NCI-H187 treated with DMSO at 0.1 percent for 48 hours (cell line): ENCODE measurements at regions not wholly inside any gene's neighbourhood (a gene's known extent, or its start where the extent isn't known, plus 50 kb on each side); places are given as distances from the start of the nearest gene placed in this dataset.
"Not testable (repeated sequence)": the region's sequence is repeated elsewhere in the genome, so short reads cannot be mapped to it uniquely, and the experiment has no call there.

ENCODE experiments used
- DNase-seq: peaks from one replicate; lab custom pipeline; 2025; lab: John Stamatoyannopoulos, UW

- DNase-seq: no peak
Observed at GRCh38 chr5:9731159-9731558, 101.0 kb upstream of the TAS2R1 start.

GRCh38 chr5:9728261-9728660 is 98.1 kb upstream of the TAS2R1 start:
- no peak for DNase-seq

DNA sequence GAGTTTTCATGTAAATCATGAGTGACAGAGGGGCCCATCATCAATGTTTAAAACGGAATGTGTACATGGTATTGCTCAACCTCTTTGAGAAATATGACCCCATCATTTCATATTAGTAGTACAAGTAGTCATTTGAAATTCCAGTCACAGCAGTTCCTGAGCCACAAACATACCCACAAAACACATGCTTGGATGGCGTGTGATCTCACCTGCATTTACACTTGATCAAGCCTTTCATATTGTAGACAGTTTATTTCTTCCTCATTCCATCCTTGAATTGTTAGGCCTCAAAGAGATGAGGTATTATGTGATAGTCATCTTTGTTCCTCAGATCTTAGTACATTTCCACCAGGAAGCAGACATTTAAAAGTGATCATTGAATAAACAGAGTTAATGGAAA is 96.8 kb upstream of the TAS2R1 start:
- DNase-seq: no peak

- not testable (repeated sequence) for DNase-seq
Observed at GRCh38 chr5:9725265-9725664, 95.1 kb upstream of the TAS2R1 start.

DNA sequence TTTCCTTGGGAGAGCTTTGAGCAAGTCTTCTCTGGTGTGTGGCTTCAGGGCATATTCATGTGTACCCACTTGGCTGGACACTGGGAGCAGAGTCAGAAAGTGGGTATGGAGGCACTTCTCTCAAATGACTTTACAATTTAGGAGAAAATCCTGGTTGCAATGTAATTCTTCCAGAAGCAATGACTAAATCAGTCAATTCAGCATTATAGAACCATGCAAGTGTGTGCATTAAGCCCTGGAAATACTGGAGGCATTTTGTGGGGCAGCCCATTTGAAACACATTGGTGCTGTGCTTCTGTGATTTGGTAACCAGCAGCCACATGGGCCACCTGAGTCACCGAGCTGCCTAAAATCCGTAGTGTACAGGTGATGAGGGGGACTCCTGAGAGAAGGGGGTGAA is 94.6 kb upstream of the TAS2R1 start:
- DNase-seq: no peak

DNA sequence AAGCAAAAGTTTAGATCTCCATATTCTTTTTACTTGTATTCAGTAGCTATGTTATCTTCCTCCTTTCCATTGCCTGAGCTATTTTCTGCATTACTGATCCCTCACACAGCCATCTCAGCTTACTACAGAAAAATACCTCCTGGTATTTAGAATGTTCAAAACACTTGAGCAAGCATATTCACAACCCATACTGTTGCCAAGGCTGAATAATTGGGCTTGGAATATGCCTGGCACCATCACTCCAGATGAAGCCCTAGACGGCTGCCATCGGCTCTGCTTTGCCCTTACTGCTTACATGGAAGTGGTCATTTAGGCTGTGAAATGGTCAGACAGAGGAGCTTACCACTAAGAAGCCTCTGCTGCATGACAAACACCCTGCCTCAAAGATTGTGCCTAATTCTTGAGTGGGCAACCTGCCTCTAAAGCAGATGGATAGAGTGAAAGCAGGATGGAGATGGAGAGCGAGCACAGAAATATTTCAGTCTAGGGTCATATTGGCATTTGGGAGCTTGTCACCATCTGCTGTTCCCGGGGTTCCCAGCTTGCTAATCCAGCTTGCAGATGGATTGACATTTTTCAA is 92.5 kb upstream of the TAS2R1 start:
- no peak for DNase-seq

DNA sequence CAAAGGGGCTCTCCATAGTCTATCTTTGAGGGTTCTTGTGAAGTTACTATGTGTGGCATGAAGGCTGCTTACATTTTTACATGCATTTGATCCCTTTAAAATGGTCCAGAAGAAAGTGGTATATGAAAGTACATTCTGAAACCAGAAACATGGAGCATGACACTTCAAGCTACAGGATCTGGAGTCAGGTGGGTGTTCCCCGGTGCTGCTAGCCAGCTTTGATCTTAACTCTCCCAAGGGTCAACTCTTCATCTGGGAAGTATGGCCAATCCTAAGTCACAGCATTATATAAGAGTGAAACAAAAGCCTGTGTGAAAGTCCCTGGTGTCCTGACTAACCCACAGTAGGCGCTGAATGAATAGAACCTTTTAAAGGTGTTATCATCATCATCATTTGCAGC is 91.0 kb upstream of the TAS2R1 start:
- DNase-seq: no peak

- DNase-seq: no peak
Observed at GRCh38 chr5:9720361-9720760, 90.2 kb upstream of the TAS2R1 start.

DNA sequence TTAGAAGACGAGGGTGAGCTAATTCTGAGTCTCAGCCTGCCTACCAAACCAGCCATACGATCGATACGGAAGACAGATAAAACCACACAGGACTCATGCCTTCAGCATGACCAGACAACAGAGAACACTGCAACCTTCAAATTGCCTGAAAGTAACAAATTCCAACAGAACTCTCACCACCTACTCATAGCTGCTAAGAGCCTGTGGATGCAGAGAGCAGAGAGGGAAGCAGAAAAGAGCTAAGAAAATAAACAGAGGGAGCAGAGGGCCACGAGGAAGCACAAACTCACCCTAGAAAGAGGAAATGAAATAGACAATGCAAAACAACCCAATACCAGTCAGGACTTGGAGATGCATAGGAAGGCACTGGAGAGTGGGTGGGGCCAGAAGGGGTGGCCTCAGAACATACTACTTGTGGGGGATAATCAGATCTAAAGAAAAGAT is 86.7 kb upstream of the TAS2R1 start:
- no peak for DNase-seq

GRCh38 chr5:9715891-9716335 is 85.8 kb upstream of the TAS2R1 start:
- DNase-seq: no peak

DNA sequence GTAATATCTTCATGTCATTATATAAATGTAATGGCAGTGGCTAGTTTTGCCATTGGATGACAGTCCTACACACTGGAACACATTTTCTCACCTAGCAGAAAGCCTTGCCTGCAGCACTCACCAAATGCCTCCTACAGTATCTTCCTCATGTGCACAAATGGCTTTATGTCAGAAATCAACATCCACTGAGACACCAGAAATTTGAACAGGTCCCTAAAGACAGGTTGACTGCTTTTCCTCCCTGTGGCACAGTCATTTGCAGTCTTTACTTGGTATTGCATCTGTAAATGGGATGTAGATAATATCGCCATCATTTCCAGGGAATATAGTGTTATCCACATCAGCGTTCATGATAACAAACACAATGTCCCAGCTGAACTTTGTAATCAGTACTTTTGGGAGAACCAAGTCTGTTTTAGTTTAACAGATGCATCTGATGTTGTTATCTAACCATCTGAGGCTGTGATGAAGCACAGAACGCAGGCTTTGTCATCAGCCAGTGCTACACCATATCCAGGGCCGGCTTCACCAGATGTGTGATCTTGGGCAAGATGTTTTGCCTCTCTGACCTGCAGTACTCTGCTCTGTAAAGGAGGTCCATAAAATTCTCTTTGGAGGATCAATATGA is 83.9 kb upstream of the TAS2R1 start:
- no peak for DNase-seq

- no peak for DNase-seq
Observed at GRCh38 chr5:9713356-9713755, 83.2 kb upstream of the TAS2R1 start.

DNA sequence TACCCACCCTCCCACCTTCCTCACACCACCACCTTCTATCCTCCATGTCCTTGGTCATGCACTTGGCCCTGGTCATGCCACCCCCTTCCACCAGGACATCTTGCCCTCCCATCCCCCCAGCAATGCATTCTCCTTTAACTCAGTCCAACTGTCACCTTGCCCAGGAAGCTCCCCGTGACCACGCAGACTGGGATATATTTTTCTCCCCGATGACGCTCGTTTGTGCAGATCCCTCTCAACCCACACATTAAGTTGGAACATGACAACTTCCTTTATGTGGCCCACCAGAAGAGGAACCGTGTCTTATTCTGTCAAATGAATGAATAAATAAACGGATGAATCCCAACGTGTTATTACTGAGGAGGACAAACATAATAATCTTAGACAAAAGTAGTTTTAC is 82.8 kb upstream of the TAS2R1 start:
- DNase-seq: no peak

DNA sequence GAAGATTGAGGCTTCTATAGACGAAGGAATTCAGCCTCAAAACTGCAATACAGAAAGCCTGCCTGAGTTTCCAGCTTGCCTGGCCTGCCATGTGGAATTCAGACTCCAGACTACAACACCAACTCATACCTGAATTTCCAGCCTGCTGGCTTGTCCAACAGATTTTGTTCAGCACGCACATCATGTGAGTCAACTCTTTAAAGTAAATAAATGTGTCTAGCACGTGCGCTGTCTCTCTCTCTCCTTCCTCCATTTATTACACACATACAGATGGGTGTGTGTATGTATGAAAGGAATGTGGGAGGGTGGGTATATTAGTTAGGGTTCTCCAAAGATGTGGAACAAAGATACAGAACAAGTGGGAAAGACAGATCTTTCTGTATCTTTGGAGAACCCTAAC is 82.4 kb upstream of the TAS2R1 start:
- no peak for DNase-seq

DNA sequence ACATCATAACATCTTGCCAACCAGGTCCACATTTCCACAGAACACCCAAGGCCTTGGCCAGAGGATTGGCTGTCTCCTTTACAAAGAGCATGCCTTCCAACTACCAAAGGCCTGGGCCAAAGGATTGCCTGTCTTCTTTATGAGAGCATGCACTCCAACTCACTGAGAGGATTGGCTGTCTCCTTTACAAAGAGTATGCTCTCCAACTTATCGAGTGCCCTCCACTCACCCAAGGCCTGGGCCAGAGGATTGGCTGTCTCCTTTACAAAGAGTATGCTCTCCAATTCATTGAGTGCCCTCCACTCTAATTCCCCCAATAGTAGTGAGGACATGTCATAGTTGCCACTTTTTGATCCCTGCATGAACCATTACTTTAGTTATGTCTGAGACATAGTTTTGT is 79.9 kb upstream of the TAS2R1 start:
- DNase-seq: no peak

GRCh38 chr5:9707732-9708462 is 77.7 kb upstream of the TAS2R1 start:
- no peak for DNase-seq

GRCh38 chr5:9699681-9700080 is 69.5 kb upstream of the TAS2R1 start:
- no peak for DNase-seq

DNA sequence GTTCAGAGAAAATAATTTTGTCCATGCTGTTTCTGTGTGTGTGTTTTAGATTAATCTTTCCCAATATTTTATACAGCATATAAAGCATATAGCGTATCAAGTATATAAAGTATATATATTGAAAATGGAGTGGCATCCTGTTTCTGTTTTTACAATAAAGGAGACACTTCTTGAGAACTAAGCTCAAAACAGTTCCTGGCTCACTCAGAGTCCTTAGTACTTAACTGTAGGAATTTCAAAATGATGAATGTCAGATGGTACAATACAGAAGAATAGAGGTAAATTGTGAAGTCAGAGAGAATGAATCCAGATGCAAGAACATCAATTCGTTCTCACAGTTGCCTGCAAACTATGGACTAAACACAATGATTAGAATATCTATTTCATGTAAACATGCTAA is 68.7 kb upstream of the TAS2R1 start:
- no peak for DNase-seq

GRCh38 chr5:9698125-9698826 is 68.1 kb upstream of the TAS2R1 start:
- DNase-seq: no peak

DNA sequence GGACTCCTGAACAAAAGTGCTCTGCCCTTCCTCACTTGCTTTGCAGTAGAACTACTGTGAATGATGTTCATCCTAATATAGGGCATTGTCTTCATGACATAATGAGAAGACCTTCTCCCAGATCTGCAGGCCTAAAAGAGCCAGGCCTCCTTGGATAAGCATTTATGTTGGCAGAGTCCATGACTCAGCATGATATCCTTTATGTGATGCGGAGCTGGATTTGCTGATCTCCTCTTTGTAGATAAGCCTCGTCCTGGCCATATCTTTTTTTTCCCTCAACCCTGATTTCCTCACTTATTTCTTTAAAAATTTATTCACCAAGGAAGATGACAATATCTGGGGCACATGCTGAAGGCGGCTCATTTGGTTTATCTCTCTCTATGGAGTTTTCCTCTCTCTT is 62.4 kb upstream of the TAS2R1 start:
- no peak for DNase-seq

DNA sequence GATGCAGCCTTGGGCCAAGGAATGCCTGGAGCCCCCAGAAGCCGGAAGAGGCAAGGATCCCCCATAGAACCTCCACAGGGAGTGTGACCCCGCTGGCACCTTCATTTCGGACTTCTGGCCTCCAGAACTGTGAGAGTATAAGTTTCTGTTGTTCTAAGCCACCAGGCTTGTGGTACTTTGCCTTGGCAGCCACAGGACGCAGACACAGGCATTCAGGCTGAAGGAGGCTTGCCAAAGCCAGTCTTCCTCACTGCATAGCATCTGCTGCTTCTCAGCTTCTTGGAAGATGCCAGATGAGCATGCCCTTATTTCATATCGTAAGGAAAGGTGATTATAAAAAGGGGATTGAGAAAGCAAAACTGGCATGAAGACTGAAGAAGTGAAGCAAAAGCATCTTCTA is 61.1 kb upstream of the TAS2R1 start:
- no peak for DNase-seq

DNA sequence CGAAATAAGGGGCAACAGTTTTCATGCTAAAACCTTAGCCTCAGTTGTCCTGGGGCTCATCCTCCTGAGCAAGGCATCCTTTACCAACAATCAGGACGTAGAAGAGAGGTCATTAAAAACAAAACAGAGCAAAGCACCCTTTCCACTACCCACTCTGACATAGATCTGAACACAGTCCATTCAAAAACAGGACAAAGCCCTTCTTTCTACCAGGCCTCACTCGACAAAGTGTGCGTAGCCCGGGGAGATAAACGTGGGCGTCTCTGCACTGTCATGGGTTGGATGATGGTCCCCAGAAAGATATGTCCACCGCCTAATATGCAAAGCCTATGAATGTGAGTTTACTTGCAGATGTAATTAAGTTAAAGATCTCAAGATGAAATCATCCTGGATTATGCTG is 60.6 kb upstream of the TAS2R1 start:
- no peak for DNase-seq

DNA sequence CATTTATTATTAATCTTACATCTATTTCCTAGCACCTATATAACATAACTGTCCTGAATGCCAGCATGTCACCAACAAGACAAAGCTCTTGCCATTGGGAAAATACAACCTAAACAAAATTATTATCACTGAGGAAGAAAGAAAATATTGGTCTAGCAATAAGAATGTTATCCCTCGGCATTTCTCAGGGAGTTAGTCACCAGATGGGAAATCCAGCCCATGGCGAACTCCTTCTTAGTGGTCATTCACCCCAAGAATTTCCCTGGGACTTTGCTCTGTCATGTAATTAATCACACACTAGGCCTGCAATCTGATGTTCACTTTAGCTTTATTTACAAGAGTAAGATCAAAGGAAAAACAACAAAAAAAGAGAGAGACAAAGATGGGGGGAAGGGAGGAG is 56.1 kb upstream of the TAS2R1 start:
- DNase-seq: no peak
